ENCODE measurements at regions not wholly inside any gene's neighbourhood (a gene's known extent, or its start where the extent isn't known, plus 50 kb on each side); places are given as distances from the start of the nearest gene placed in this dataset.
"Not testable (repeated sequence)": the region's sequence is repeated elsewhere in the genome, so short reads cannot be mapped to it uniquely, and the experiment has no call there.

DNA sequence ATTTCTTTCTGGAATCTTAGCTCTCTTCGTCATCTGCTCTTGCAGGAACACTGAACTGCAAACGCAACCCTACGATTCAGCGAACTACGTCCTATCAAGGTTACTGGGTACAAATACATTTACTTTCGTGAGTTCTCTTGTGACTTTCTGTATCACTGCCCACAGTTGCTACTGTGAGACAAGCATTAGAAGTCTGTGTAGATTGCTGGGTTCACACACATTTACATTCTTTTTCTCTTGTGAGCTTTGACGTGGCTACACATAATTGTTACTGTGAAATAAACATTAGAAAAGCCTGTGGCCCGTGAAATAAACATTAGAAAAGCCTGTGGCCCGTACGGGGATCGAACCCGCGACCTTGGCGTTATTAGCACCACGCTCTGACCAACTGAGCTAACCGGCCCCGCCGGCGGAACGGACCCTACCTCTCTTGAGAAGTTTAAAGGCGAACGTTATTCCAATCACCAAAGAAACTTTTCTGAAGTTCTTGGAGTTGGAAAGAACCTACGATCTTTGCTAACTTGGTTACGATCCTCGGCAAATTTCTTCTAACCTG is 61.2 kb upstream of the ZNF322 start:
- not testable (repeated sequence) for DNase-seq (ENCODE audit: low read depth in 2 of 2)

DNA sequence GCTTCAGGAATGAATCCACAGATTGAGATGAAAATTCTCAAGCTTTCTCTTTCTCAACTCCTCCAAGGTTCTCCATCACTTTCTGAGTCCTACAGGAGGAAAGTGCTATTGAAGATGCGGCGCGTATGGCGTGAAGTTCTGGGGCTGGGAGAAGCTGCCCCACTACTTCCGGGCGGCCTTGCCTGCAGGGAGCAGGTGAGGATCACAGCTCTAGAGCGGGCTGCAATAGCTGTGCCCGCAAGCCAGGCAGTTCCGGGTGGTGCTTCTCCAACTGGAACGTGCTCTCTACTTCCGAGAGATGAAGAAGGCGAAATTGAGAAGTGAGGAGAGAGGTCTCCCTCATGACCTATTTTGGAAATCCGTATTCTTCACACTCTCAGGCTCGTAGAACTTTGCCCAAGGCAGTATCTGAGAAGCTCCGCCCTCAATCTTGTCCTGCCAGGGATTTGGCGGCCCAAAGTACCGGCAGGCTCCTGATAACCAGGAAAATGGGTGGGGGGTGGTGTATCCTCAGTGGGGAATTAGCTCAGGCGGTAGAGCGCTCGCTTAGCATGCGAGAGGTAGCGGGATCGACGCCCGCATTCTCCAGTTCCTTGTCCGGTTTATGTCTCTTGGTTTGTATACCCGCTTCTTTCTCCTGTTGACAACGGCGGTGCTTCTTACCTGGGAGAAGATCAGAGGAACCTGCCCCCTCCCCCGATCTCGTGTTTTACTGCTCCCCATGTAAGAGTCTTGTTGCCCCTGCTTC is 70.6 kb upstream of the ZNF322 start:
- DNase-seq (ENCODE audit: low read depth in 2 of 2): not testable (repeated sequence)

DNA sequence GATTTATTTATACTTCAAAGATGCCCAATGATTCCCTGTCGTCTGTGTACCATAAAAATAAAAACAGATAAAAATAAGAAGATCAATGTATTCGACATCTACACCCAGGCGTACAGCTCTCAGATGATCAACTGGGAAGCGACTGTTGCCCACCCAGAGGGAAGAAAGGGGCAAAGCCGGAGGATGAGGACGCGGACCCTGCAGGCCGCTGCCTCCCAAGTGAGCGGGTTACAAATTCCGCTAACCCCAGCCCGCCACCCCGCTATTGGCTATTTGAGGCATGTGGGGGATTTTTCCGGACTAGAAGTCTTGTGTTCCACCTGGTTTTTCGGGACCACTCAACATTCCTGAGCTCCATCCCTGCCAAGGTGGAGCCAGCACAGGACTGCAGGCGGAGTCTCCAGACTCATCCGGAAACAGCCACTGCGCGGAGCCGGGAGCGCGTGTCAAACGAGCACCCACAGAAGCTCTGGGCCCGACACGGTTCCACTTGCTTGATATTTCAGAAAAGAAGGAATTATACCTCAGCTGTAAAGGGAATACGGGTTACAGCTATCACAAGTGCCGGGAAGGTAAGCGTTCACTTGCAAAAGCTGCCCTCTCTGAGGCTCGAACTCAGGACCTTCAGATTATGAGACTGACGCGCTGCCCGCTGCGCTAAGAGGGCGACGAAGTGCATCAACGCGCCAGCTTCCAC is 75.4 kb upstream of the ZNF322 start:
- not testable (repeated sequence) for DNase-seq (ENCODE audit: low read depth in 2 of 2)

DNA sequence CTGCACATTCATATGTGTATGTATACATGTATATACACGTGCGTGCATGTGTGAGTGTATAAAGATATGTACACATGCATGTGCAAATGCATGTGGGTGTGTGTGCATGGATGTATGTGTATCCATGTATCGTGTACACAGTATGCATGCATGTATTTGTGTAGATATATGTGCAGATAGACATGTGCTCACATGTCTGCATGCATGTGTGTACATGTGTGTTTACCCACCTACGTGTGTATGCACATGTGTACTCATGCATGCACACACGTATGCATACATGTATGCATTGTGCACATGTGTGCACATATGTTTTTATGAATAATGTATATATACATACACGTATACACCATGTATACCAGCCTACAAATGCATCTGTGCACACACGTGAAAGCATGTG is 80.3 kb upstream of the ZNF322 start:
- DNase-seq (ENCODE audit: low read depth in 2 of 2): no peak

DNA sequence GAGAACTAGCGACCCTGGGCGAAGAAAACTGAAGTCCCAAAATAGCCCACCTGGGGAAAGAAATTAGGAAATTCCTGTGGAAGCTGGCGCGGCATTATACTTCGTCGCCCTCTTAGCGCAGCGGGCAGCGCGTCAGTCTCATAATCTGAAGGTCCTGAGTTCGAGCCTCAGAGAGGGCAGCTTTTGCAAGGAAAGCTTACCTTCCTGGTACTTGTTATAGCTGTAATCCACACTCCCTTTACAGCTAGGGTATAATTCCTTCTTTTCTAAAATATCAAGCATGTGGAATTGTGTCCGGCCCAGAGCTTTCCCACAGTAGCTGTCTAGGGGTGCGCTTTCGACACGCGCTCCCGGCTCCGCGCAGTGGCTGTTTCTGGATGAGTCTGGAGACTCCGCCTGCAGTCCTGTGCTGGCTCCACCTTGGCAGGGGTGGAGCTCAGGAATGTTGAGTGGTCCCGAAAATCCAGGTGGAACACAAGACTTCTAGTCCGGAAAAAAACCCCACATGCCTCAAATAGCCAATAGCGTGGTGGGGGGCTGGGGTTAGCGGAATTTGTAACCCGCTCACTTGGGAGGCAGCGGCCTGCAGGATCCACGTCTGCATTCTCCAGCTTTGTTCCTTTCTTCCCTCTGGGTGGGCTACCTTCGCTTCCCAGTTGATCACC is 83.7 kb upstream of the ZNF322 start:
- no peak for DNase-seq (ENCODE audit: low read depth in 2 of 2)

DNA sequence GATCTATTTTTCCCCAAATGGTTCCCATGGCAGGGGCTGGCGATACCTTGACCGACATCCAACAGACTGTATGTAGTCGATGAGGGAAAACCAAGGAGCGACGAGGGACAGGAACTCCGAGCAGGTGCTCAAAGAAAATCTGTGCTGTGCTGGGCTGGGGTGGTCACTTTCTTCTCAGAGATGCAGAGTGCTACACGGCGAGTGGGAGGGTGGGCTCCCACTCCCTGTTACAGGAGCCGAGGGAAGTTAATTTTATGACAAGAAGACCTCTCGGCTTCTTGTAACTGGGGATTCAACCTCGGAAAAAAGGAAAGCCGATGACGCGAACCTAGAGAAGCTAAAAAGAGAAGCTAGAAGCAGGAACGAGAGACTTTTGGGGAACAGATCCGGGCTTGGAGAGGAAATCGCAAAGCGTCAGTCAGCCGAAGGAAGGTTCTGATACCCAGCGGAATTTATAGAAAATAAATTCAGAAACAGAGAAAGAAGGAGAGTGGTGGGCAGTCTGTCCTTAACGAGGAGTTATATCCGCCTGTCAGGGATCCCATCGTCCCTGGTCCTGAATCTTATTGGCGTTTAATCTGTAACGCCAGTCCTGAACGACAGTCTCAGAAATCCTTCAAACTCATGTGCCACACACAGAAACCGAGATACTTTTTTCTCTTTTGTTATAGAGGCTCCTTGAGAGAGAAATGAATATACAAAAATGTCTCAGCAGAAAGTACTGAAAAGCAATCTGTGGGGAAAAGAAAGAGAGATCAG is 84.6 kb upstream of the ZNF322 start:
- no peak for DNase-seq (ENCODE audit: low read depth in 2 of 2)

DNA sequence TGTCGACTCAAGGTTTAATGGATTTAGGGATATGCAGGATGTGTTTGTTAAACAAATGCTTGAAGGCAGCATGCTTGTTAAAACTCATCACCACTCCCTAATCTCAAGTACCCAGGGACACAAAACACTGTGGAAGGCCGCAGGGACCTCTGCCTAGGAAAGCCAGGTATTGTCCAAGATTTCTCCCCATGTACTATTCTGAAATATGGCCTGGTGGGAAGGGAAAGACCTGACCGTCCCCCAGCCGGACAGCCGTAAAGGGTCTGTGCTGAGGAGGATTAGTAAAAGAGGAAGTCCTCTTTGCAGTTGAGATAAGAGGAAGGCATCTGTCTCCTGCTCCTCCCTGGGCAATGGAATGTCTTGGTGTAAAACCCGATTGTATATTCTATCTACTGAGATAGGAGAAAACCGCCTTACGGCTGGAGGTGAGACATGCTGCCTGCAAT is 85.3 kb upstream of the ZNF322 start:
- DNase-seq (ENCODE audit: low read depth in 2 of 2): not testable (repeated sequence)

DNA sequence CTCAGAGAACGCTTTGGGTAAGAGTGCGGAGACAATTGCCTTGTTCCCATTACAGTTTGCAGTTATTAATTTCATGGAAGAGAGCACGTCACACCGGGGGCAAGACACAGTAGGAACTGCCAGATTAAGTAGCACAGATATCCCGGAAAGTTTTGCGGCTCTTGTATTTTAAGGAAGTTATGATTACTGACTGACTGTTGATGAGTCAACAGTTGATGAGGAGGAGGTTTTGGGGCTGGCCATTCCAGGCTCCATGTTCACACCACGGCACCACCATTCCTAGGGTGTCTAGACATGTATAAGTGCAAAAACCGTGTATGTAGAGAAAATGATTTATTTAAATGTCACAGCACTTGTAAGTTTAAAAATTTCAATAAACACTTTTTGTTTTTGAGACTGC is 86.4 kb upstream of the ZNF322 start:
- not testable (repeated sequence) for DNase-seq (ENCODE audit: low read depth in 2 of 2)

DNA sequence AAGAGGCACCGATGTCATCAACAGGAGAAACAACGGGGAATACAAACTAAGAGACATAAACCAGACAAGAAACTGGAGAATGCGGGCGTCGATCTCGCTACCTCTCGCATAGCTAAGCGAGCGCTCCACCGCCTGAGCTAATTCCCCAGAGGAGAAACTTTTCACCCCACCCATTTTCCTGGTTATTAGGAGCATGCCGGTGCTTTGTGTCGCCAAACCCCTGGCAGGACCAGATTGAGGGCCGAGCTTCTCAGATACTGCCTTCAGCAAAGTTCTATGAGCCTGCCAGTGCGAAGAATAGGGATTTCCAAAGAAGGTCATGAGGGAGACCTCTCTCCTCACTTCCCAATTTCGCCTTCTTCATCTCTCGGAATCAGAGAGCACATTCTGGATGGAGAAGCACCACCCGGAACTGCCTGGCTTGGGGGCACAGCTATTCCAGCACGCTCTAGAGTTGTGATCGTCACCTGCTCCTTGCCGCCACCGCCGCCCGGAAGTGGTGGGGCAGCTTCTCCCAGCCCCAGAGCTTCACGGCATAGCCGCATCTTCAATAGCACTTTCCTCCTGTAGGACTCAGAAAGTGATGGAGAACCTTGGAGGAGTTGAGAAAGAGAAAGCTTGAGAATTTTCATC is 89.7 kb upstream of the ZNF322 start:
- DNase-seq (ENCODE audit: low read depth in 2 of 2): not testable (repeated sequence)

DNA sequence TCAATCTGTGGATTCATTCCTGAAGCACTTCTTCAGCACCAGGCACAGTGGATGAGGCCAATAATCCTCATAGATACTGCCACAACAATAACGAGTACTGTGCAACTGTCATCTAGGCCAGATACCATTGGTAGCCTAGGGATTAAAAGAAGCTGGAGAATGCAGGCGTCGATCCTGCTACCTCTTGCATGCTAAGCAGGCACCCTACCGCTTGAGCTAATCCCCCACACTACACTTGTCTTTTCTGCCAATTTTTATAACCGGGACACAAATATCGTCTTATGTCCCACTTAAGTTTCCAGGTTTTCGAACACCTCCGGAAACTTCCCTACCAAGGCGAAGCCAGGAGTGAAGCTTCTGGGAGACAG is 90.2 kb upstream of the ZNF322 start:
- DNase-seq (ENCODE audit: low read depth in 2 of 2): not testable (repeated sequence)

DNA sequence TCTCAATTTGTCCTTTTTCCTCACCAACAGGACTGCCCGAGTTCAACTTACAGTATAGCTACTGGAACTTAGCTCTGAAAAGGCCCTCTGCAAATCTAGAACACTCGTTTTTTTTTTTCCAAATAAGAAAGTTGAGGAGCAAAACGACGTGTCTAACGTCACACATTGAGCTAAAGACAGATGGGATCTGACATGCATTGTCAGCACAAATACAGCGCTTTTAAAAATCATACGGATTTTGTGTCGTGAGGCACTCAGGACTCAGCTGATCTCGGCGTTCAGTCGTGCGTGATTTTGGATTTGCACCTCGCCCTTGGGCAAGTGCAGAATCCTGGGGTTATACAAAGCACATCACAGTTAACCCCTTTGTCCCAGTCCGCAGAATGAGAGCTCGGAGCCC is 94.7 kb upstream of the ZNF322 start:
- DNase-seq (ENCODE audit: low read depth in 2 of 2): no peak

DNA sequence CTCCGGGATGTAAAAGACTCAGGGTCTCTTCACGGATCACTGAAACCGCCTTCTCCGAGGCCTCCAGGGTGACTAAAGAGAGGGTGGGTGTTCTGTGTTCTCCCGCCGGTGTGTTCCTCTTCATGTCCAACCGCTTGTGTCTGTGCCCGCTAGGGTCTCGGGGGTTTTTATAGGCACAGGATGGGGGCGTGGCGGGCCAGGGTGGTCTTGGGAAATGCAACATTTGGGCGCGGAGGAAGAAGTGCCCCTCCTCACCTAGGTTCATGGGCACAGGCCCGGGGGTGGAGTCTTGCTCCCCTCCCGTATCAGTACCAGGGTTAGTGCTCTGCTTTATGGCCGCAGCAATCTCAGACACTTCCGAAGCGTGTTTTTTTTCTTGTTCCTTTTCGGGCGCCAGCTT is 95.3 kb upstream of the ZNF322 start:
- not testable (repeated sequence) for DNase-seq (ENCODE audit: low read depth in 2 of 2)

DNA sequence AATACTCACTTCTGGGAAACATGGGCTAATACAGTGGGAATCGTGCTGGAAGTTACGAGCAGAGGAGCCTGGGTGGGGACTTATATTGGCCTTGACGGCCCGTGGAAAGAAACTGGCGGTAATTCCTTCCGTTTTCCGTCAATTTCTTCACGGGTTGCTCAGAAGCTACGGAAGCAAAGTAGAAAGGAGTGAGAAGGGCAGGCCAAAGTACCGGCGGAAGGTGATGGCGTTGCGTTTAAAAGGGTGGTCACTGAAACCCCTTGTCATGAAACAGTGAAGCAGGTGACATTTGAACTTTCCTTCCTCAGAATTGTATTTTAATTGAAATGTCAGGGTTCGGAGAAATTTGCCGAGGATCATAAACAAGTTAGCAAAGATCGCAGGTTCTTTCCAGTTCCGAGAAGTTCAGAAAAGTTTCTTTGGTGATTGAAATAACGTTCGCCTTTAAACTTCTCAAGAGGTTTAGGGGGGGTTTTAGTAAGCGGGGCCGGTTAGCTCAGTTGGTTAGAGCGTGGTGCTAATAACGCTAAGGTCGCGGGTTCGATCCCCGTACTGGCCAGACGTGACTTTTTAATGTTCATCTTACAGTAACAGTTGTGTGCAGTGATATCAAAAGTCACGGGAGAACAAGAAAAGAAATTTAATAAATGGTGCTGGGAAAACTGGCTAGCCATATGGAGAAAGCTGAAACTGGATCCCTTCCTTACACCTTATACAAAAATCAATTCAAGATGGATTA is 96.7 kb upstream of the ZNF322 start:
- not testable (repeated sequence) for DNase-seq (ENCODE audit: low read depth in 2 of 2)

DNA sequence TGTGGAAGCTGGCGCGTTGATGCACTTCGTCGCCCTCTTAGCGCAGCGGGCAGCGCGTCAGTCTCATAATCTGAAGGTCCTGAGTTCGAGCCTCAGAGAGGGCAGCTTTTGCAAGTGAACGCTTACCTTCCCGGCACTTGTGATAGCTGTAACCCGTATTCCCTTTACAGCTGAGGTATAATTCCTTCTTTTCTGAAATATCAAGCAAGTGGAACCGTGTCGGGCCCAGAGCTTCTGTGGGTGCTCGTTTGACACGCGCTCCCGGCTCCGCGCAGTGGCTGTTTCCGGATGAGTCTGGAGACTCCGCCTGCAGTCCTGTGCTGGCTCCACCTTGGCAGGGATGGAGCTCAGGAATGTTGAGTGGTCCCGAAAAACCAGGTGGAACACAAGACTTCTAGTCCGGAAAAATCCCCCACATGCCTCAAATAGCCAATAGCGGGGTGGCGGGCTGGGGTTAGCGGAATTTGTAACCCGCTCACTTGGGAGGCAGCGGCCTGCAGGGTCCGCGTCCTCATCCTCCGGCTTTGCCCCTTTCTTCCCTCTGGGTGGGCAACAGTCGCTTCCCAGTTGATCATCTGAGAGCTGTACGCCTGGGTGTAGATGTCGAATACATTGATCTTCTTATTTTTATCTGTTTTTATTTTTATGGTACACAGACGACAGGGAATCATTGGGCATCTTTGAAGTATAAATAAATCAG is 106.8 kb upstream of the ZNF322 start:
- DNase-seq (ENCODE audit: low read depth in 2 of 2): not testable (repeated sequence)

DNA sequence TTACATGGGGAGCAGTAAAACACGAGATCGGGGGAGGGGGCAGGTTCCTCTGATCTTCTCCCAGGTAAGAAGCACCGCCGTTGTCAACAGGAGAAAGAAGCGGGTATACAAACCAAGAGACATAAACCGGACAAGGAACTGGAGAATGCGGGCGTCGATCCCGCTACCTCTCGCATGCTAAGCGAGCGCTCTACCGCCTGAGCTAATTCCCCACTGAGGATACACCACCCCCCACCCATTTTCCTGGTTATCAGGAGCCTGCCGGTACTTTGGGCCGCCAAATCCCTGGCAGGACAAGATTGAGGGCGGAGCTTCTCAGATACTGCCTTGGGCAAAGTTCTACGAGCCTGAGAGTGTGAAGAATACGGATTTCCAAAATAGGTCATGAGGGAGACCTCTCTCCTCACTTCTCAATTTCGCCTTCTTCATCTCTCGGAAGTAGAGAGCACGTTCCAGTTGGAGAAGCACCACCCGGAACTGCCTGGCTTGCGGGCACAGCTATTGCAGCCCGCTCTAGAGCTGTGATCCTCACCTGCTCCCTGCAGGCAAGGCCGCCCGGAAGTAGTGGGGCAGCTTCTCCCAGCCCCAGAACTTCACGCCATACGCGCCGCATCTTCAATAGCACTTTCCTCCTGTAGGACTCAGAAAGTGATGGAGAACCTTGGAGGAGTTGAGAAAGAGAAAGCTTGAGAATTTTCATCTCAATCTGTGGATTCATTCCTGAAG is 111.6 kb upstream of the ZNF322 start:
- DNase-seq (ENCODE audit: low read depth in 2 of 2): not testable (repeated sequence)

DNA sequence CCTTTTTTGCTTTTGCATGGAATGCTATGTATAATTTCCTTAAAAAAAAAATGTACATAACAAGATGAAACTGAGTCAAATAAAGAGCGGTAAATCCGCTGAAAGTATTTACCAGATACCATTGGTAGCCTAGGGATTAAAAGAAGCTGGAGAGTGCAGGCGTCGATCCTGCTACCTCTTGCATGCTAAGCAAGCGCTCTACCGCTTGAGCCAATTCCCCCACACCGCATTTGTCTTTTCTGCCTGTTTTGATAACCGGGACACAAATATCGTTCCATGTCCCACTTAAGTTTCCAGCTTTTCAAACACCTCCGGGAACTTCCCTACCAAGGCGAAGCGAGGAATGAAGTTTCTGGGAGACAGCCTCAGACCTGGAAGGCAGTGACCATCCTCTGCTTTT is 113.9 kb upstream of the ZNF322 start:
- DNase-seq (ENCODE audit: low read depth in 2 of 2): not testable (repeated sequence)

DNA sequence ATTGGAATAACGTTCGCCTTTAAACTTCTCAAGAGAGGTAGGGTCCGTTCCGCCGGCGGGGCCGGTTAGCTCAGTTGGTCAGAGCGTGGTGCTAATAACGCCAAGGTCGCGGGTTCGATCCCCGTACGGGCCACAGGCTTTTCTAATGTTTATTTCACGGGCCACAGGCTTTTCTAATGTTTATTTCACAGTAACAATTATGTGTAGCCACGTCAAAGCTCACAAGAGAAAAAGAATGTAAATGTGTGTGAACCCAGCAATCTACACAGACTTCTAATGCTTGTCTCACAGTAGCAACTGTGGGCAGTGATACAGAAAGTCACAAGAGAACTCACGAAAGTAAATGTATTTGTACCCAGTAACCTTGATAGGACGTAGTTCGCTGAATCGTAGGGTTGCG is 121.0 kb upstream of the ZNF322 start:
- DNase-seq (ENCODE audit: low read depth in 2 of 2): not testable (repeated sequence)

DNA sequence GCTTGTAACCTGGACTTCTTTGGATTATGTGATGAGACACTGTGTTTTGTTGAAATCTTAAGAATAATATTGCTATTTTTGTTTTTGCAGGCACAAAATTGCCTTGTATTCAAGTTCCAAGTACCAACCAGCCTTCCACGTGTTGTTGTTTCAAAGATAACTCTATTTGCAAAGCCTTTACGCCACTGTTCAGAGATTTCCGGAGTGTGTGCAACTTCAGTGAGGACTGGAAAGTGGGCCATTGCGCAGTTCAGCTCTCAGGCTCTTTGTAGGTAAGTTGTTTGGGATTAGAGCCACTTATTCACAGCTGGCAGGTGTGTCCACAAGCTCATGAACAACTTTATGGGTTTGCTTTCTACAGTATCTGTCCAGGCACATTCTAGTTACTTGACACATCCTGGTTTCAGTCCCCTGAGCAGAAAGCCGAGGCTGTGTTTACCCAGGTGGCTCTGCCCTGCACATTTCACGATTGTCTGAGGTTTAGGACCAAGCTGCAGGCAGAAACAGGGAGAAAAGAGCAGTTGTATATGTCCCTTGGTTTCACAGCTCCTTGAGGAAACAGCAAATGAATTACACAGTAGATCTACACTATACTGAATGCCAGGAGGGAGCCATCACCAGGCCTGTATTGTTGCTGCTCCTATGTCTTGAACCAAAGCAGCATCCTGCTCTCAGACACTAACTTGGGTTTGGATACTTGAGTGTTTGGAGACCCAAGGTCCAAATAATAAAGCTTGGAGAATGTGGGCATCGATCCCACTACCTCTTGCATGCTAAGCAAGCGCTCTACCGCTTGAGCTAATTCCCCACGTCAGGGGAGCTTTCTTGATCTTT is 136.1 kb upstream of the ZNF322 start:
- not testable (repeated sequence) for DNase-seq (ENCODE audit: low read depth in 2 of 2)

Measured in stimulated activated CD4-positive, alpha-beta T cell treated with anti-CD3 and anti-CD28 coated beads, Interleukin-1b, Interleukin-23, amount 100 ng/mL, for 1 hour (primary cell).